Panc1 (cell line): ENCODE measurements at regions not wholly inside any gene's neighbourhood (a gene's known extent, or its start where the extent isn't known, plus 50 kb on each side); places are given as distances from the start of the nearest gene placed in this dataset.

Experiments
- POLR2AphosphoS5 ChIP-seq: IDR thresholded peaks from 2 replicates; pipeline ENCODE4 v1.6.1; 2012; ENCODE audit warnings: mild to moderate bottlenecking, low read depth, low read length, moderate library complexity
- TCF7L2 ChIP-seq: IDR thresholded peaks from 2 replicates; pipeline ENCODE4 v1.6.1; 2011; ENCODE audit warnings: mild to moderate bottlenecking, low read depth, low read length, inconsistent platforms
- TF ChIP-seq, protein P1 (sequence below): fragments of 450-650 bp; IDR thresholded peaks from 2 replicates; pipeline ENCODE4 v1.5.1; 2017; ENCODE audit warnings: mild to moderate bottlenecking

DNA sequence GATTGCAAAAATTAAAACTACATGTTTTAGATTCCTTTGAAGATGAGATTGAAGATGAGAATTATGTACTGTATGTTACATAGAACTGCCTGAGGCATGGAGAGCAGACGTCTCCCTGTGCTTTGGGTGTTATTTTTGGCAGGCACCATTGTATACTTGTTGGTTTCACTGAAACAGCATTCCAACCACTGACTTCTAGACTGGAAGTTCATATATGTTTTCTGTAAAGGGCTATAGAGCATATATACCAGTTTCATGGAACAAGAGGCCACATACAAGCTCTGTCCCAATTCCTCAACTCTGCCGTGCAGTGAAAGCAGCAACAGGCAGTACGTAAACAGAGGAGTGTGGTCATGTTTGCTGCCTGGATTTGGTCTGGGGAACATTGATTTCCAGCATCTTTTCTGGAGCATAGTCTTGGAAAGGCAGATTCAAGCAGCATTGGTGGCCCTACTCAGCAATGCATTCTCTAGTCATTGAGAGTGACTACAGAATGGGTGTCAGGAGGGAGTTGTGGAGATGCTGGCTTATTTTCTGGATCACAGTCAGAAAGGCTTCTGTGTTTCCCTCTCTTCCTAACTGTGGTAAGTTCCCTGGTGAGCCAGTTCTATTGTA is 57.6 kb upstream of the CNTN1 start:
- TF ChIP-seq POLR2AphosphoS5 (no peak), TCF7L2 (no peak)
- TF ChIP-seq, protein P1, sequence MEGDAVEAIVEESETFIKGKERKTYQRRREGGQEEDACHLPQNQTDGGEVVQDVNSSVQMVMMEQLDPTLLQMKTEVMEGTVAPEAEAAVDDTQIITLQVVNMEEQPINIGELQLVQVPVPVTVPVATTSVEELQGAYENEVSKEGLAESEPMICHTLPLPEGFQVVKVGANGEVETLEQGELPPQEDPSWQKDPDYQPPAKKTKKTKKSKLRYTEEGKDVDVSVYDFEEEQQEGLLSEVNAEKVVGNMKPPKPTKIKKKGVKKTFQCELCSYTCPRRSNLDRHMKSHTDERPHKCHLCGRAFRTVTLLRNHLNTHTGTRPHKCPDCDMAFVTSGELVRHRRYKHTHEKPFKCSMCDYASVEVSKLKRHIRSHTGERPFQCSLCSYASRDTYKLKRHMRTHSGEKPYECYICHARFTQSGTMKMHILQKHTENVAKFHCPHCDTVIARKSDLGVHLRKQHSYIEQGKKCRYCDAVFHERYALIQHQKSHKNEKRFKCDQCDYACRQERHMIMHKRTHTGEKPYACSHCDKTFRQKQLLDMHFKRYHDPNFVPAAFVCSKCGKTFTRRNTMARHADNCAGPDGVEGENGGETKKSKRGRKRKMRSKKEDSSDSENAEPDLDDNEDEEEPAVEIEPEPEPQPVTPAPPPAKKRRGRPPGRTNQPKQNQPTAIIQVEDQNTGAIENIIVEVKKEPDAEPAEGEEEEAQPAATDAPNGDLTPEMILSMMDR, result no peak
